ENCODE measurements at regions not wholly inside any gene's neighbourhood (a gene's known extent, or its start where the extent isn't known, plus 50 kb on each side); places are given as distances from the start of the nearest gene placed in this dataset.
A peak's percentile ranks its signal among the peaks of the same experiment; 100 is the strongest.
"Not testable (repeated sequence)": the region's sequence is repeated elsewhere in the genome, so short reads cannot be mapped to it uniquely, and the experiment has no call there.

- no peak for DNase-seq
These were observed 203.2 kb downstream of the LAS1L start for GRCh38 chrX:65331371-65331770.

- DNase-seq, result no peak
These were observed 234.3 kb downstream of the LAS1L start for GRCh38 chrX:65300104-65300809.

GRCh38 chrX:65282905-65283304 lies 251.7 kb downstream of the LAS1L start:
- not testable (repeated sequence) for DNase-seq

DNA sequence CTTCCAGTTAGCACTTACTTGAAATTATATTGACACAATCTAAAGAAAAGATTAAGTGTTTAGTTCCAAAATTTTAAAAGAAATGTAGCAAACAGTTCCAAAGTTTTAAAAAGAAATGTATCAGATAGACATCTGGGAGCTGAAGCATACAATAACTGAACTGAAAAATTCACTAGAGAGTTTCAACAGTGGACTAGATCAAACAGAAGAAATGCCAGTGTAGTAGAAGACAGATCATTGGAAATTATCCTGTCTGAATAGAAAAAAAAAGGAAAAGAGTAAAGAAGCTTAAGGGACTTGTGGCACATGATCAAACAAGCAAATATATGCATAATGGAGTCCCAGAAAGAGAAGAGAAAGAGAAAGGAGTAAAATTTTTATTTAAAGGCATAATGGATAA lies 261.4 kb downstream of the LAS1L start:
- DNase-seq, result no peak

DNA sequence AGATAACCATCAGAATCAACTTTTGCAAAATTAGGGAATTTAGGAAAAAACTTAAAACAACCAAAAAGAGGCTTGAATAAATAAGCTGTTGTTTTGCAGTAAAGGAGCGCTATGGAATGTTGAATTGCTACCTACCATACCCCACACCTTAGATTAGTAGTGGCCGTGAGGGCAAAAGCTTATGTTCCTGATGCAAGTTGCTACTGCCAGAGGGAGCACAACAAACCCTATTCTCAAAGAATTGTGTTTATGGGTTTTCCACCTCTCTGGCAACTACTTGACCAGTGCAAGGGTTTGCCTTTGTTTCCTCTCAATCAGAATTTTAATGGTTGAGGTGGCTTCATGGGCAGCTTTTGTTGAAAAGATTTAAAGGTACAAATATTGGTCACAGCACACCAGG lies 268.1 kb downstream of the LAS1L start:
- no peak for DNase-seq

GRCh38 chrX:65253817-65254216 lies 277.6 kb upstream of the ZC4H2 start:
- no peak for DNase-seq

DNA sequence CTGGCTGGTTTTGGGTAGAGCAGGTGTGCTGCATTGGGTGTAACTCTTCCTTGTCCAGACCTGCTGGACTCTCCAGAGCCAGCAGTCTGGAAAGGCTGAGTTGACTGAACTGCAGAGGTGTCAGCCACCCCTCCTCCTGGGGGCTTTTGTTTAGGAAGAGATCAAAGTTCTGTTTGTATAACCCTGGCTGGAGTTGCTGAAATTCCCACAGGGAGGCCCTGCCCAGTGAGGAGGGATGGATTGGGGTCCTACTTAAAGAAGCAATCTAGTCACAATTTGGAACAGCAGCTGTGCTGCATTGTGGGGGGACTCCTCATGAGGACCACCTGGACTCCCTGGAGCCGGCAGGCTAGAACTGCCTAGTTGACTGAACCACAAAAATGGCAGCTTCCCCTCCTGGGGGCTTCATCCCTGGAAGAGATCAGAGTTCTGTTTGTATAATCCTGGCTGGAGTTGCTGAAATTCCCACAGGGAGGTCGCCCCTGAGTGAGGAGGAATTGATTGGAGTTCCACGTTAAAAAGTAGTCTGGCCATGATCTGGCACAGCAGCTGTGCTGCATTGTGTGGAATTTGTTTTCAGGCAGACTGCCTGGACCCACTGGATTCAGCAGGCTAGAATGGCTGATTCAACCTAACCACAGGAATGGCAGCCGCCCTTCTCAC lies 264.9 kb upstream of the ZC4H2 start:
- DNase-seq, result no peak

GRCh38 chrX:65203545-65203944 lies 227.3 kb upstream of the ZC4H2 start:
- no peak for DNase-seq

- DNase-seq, result no peak
These were observed 220.6 kb upstream of the ZC4H2 start for GRCh38 chrX:65196758-65197360.

DNA sequence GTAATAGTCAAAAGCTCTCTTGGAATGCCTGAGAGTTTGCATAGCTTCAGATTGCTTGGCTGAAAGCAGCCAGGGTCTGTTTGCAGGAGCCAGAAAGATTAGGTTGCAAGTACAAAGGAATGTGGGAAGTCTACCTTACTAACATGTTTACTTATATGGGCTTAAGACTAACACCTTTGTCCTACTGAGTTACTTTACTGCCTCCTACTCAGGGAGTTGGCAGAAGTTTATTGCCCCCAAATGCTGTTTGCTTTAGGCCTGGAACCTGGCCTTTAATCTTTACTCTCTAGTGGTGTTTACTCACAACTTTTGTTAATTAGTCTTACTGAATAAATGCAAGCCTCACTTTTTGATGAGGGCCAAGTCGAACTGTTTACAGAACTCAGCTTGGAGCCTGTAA lies 219.4 kb upstream of the ZC4H2 start:
- no peak for DNase-seq

DNA sequence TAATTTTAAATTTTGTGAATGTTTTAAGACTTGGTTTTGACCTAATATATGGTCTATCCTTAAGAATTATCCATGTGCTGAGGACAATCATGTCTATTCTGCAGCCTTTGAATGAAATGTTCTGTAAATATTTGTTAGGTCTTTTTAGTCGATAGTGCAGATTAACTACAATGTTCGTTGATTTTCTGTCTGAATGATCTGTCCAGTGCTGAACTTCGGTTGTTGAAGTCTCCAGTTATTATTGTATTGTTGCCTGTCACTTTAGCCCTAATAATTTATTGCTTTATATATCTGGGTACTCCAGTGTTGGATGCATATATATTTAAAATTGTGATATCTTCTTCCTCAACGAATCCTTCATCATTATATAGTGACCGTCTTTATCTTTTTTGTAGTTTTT lies 218.3 kb upstream of the ZC4H2 start:
- no peak for DNase-seq

- DNase-seq, result not testable (repeated sequence)
These were observed 187.1 kb upstream of the ZC4H2 start for GRCh38 chrX:65163325-65163724.

DNA sequence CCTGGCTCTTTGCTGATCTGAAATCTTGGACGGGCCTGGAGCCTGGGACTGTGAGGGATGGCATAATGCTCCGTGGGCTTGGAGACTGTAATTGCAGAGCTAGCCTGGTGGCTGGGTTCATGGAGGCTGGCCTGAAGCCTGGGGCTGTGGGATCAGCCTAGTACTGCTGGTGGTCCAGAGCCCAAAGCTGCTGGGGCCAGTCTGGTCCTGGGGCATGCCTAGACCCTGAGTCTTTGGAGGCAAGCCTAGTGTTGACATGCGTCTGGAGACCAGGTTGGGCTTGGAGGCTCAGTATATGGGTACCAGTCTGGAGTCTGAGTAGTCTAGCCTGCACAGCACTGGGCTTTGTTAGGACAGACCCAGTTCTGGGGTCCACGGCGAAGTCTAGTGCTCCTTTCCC lies 172.0 kb upstream of the ZC4H2 start:
- no peak for DNase-seq

DNA sequence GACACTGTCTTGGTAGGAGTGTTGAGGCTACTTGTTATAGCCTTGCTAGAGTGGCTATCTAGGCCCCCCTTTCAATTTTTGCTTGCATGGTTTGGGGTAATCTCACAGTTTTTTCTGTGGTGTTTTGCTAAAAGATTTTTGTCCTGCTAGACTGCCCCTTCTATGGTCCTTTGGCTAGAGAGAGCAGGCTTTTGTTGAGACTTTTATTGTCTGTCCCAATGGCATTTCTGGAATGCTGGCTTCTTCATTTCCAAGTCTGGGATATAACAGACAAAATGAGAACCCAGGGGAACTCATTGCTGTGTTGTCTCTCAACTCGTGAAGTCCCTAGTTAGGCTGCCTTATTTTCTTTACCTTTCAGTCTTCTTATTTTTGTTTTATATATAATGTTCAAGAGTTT lies 160.2 kb upstream of the ZC4H2 start:
- DNase-seq, result no peak

DNA sequence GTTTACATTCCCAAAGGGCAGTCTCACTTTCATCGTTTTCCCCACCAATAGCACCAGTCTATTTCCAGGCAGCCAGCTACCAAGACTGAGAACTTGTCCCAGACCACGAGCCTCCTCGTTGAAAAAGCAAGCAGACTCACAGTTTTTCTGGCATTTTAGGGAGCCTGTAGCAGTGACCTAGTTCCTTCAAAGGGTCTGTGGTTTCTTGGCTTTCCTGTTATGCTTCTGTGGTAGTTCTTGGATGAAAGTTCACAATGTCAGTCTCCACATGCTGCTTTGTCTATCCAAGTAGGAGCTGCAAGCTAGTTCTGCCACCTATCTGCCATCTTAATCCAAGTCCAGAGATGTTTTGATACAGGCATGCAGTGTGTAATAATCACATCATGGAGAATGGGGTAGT lies 151.6 kb upstream of the ZC4H2 start:
- DNase-seq, result peak; percentile 20

GRCh38 chrX:65098851-65099250 lies 122.6 kb upstream of the ZC4H2 start:
- DNase-seq, result no peak

DNA sequence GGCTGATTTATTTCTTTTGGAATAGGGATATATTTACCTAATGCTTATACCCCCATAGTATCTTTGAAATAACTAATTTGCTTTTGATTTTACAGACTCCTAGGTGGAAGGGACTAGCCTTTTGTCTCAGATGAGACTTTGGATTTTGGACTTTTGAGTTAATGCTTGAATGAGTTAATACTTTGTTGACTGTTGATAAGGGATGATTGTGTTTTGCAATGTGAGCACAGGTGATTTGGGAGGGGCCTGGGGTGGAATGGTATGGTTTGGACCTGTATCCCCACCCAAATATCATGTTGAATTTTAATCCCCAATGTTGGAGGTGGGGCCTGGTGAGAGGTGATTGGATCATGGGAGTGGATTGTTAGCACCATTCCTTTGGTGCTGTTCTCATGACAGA lies 117.4 kb upstream of the ZC4H2 start:
- DNase-seq, result no peak

DNA sequence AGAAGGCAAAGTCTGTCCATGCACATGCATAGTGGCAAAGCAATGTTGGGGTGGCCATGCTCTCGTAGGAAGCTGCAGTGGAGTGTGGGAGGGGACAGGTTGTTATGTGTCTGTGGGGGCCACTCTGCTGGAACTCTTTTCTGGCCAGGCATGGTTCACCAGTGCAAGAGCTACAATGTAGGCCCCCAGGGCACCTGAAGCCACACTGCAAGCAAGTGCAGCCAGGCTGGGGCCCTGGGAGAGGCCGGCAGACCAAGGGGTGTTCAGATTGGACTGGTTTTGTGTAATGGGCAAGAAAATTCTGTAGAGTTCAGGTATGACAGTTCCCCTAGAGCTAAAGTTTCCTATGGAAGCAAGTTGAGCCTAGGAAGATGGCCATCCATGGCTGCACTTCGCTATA lies 97.0 kb upstream of the ZC4H2 start:
- no peak for DNase-seq

- DNase-seq, result no peak
These were observed 96.3 kb upstream of the ZC4H2 start for GRCh38 chrX:65072590-65072989.

DNA sequence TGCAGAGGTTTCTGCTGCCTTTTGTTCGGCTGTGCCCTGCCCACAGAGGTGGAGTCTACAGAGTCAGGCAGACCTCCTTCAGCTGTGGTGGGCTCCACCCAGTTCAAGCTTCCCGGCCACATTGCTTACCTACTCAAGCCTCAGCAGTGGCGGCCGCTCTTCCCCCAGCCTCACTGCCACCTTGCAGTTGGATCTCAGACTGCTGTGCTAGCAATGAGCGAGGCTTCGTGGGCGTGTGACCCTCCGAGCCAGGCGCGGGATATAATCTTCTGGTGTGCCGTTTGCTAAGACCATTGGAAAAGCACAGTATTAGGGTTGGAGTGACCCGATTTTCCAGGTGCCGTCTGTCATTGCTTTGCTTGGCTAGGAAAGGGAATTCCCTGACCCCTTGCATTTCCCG lies 82.4 kb upstream of the ZC4H2 start:
- DNase-seq, result not testable (repeated sequence)

- DNase-seq, result no peak
These were observed 68.8 kb upstream of the ZC4H2 start for GRCh38 chrX:65045001-65045400.

GRCh38 chrX:65035446-65035770 lies 59.2 kb upstream of the ZC4H2 start:
- DNase-seq, result no peak

DNA sequence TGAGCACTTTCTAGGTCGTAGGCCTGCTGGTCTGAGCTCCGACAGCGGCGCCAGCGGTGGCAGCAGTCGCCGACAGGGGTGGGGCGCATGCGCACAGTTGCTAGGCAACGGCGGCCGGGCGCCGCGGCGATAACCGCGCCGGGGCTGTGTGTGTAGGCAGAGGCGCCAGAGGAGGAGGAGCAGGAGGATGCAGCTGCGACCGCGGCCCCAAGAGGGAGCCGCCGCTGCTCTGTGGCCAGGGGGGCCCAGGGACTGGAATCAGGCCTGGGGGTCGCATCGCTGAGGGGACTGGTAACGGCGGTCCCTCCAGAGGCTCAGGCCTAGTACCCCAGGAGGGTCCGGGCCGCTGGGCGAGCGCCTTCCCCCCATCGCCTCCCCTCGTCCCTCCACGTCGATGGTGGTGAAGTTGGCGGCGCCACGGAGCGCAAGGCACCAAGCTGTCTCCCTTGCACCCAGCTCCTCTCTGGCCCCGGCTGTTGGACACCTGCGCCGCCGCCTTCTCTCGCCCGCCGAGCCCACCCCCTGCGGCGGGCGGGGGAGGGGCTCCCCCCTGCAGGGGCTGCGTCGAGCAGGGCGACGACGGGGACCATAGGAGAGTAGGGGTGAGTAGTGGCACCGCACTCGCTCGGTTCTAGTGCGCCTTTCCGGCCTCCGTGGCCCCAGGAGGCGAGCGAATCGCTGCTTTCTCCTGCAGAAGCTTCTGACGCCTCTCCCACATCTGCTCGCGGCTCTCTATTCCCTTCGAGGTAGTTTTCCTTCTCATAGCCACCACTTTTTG lies 58.6 kb upstream of the ZC4H2 start, which contains the start of gene ZC3H12B:
ZC3H12B (plus strand) TSS at position 159 of the 778 bp plus-strand sequence.
- peak; percentile 84 for DNase-seq

DNA sequence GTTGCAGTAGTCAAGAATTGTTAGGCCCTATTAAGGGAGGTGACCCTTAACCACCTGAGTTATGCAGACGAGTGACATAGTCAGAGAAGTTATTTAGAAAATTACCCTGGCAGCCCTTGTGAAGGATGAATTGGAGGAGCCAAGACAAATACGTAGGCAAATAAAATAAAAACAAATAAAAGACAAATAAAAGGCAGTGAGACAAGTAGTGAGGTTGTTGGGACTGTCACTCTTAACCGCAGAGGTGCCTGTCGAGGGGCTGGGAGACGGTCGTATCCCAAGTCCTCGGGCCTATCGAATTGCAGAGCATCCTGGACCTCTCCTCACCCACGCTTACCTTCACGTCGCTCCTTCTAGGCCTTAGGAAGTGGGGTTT lies 58.0 kb upstream of the ZC4H2 start:
- DNase-seq, result no peak

All from CD4-positive, alpha-beta T cell treated with Interleukin-21 for 1 hour (primary cell).